ENCODE measurements at regions not wholly inside any gene's neighbourhood (a gene's known extent, or its start where the extent isn't known, plus 50 kb on each side); places are given as distances from the start of the nearest gene placed in this dataset.

DNA sequence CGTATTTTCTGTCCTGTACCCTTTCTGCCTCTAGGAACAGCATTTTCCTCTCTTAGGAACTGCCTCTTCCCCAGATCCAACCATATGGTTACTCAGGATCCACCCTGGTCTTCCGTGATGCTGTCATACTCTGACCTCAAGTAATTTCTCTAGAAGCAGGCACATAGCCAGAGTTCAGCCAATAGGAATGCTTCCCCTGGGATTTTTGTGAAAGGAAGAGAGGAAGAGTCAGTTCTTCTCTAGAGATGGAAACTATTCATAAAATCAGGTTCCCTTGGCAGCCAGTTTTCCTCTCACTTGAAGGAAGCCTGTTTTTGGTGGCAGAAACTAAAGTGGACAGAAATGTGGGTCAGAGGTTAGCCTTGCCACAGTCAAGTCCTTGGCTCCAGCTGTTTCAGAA is 400.1 kb upstream of the PCSK5 start:
- TF ChIP-seq CTCF (IDR thresholded peaks at IDR 0.05) = no peak

DNA sequence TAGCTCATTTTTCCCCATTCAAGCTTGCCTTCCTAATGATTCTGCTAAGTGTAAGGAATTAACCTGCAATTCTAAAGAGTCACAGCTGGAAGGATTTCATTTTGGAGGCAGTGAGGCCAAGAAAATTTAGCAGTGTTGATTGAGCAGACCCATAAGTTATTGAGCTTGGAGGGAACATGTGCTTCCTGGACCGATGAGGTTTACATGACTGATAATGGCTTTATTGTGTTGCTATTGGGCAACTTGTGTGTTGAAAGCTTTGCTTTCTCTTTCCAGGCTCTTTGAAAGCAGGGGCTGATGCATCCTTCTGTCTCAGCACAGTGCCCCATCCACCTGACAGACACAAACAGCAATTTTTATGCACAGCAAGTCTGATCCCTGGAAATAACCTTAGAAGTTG is 398.9 kb upstream of the PCSK5 start:
- TF ChIP-seq CTCF (IDR thresholded peaks at IDR 0.05) = no peak

DNA sequence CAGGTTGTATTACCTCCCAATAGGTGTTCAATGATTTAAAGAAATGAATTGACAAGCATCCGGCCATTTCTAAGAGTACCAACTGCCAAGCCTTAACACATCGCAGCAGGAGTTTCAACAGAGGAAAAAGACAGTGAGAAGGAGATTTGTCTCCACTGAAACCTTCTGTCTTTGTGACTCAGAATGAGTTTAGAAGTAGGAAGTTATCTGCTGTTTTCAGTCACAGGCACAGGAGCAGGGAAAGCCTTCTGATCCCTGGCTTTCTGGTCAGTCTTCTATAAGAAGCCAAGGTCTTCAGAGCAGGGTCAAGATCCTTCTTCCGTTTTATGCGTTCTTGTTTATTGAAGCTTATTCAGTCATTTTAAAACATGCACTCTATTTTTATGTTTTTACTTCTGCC is 390.7 kb upstream of the PCSK5 start:
- TF ChIP-seq CTCF (IDR thresholded peaks at IDR 0.05) = no peak

- no peak for TF ChIP-seq CTCF (IDR thresholded peaks at IDR 0.05)
Measured at GRCh38 chr9:75500479-75500878, 390.0 kb upstream of the PCSK5 start.

GRCh38 chr9:75504721-75505120 is 385.8 kb upstream of the PCSK5 start:
- no peak for TF ChIP-seq CTCF (IDR thresholded peaks at IDR 0.05)

GRCh38 chr9:75505654-75506053 is 384.8 kb upstream of the PCSK5 start:
- no peak for TF ChIP-seq CTCF (IDR thresholded peaks at IDR 0.05)

GRCh38 chr9:75529463-75529862 is 361.0 kb upstream of the PCSK5 start:
- TF ChIP-seq CTCF (IDR thresholded peaks at IDR 0.05) = no peak

DNA sequence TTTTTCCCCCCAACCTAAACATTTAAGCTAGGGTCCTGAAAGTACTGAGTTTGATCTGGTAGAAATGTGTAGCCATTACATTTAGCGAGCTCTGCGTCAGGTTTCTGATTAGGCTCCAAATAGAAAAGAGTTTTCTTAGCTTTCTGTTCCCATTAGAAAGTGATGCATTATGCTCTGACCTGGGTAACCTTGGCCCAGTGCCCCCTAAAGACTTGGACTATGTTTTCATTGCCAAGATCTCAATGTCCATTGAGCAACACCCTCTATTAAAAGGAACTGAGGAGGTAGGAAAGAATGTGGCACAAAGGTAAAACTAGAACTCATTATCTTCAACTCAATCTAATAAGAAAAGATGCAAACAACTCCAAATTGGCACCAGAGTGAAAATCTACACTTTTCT is 358.9 kb upstream of the PCSK5 start:
- no peak for TF ChIP-seq CTCF (IDR thresholded peaks at IDR 0.05)

Measured in LNCAP (cell line).